KG1 (cell line): ENCODE measurements at regions not wholly inside any gene's neighbourhood (a gene's known extent, or its start where the extent isn't known, plus 50 kb on each side); places are given as distances from the start of the nearest gene placed in this dataset.
"Not testable (repeated sequence)": the region's sequence is repeated elsewhere in the genome, so short reads cannot be mapped to it uniquely, and the experiment has no call there.

Source experiments
- DNase-seq: peaks from one replicate; lab custom pipeline; 2025; lab: John Stamatoyannopoulos, UW

GRCh38 chr18:10351219-10351818, 103.1 kb upstream of the APCDD1 start:
- DNase-seq = no peak

- DNase-seq = no peak
These were observed 102.6 kb upstream of the APCDD1 start for GRCh38 chr18:10351858-10352257.

GRCh38 chr18:10352671-10353070, 101.8 kb upstream of the APCDD1 start:
- no peak for DNase-seq

GRCh38 chr18:10353791-10354190, 100.6 kb upstream of the APCDD1 start:
- no peak for DNase-seq

GRCh38 chr18:10354241-10354811, 100.1 kb upstream of the APCDD1 start:
- no peak for DNase-seq

GRCh38 chr18:10354890-10355289, 99.5 kb upstream of the APCDD1 start:
- no peak for DNase-seq

GRCh38 chr18:10356999-10357398, 97.4 kb upstream of the APCDD1 start:
- not testable (repeated sequence) for DNase-seq

GRCh38 chr18:10361660-10362059, 92.8 kb upstream of the APCDD1 start:
- no peak for DNase-seq

GRCh38 chr18:10365021-10365500, 89.4 kb upstream of the APCDD1 start:
- no peak for DNase-seq

GRCh38 chr18:10365901-10366300, 88.5 kb upstream of the APCDD1 start:
- no peak for DNase-seq

- DNase-seq = no peak
These were observed 86.6 kb upstream of the APCDD1 start for GRCh38 chr18:10367836-10368235.

GRCh38 chr18:10368456-10369453, 85.7 kb upstream of the APCDD1 start:
- DNase-seq = no peak

GRCh38 chr18:10370716-10371115, 83.7 kb upstream of the APCDD1 start:
- DNase-seq = no peak

- no peak for DNase-seq
These were observed 83.3 kb upstream of the APCDD1 start for GRCh38 chr18:10371165-10371564.

- no peak for DNase-seq
These were observed 80.2 kb upstream of the APCDD1 start for GRCh38 chr18:10374195-10374594.

GRCh38 chr18:10374636-10375293, 79.7 kb upstream of the APCDD1 start:
- no peak for DNase-seq

GRCh38 chr18:10376731-10377130, 77.7 kb upstream of the APCDD1 start:
- DNase-seq = no peak

- no peak for DNase-seq
These were observed 76.5 kb upstream of the APCDD1 start for GRCh38 chr18:10377956-10378355.

GRCh38 chr18:10378688-10379420, 75.6 kb upstream of the APCDD1 start:
- DNase-seq = no peak

- no peak for DNase-seq
These were observed 74.9 kb upstream of the APCDD1 start for GRCh38 chr18:10379522-10379921.

- no peak for DNase-seq
These were observed 72.9 kb upstream of the APCDD1 start for GRCh38 chr18:10381516-10381915.

- no peak for DNase-seq
These were observed 72.5 kb upstream of the APCDD1 start for GRCh38 chr18:10381951-10382350.
